HL-60 (cell line): ENCODE measurements at regions not wholly inside any gene's neighbourhood (a gene's known extent, or its start where the extent isn't known, plus 50 kb on each side); places are given as distances from the start of the nearest gene placed in this dataset.

Experiments
- DNase-seq, 2 experiments: peaks; one replicate each; pipeline ENCODE4 v3.0.0-alpha.2; 2010 to 2020; ENCODE audit warnings: low read depth in 1 of 2, low spot score in 1 of 2
- H3K27ac ChIP-seq: fragments of 250-450 bp; sonication (Bioruptor Pico); replicated peaks from 2 replicates; pipeline ENCODE4 v1.5.1; 2020; ENCODE audit warnings: mild to moderate bottlenecking, moderate library complexity
- H3K27me3 ChIP-seq: fragments of 250-450 bp; sonication (Bioruptor Pico); 2 replicates; pipeline ENCODE4 v1.5.1; 2021; ENCODE audit warnings: mild to moderate bottlenecking, moderate library complexity; ENCODE audit not compliant: insufficient read depth, poor library complexity, severe bottlenecking
- H3K4me3 ChIP-seq: replicated peaks from 2 replicates; pipeline ENCODE4 v1.5.1; 2011; ENCODE audit warnings: mild to moderate bottlenecking, control low read depth, low read length; ENCODE audit not compliant: insufficient read depth
- CTCF ChIP-seq: IDR thresholded peaks from one replicate; pipeline ENCODE4 v1.5.1; 2011; ENCODE audit warnings: low read length, control low read depth, inconsistent platforms; ENCODE audit not compliant: insufficient read depth
- GABPA ChIP-seq: IDR thresholded peaks from 2 replicates; pipeline ENCODE4 v1.6.1; 2012; ENCODE audit warnings: low read depth
- POLR2AphosphoS5 ChIP-seq: IDR thresholded peaks from 2 replicates; pipeline ENCODE4 v1.6.1; 2012; ENCODE audit warnings: low read depth
- REST ChIP-seq: IDR thresholded peaks from 2 replicates; pipeline ENCODE4 v1.6.1; 2012; ENCODE audit warnings: low read depth; ENCODE audit not compliant: insufficient replicate concordance
- SPI1 ChIP-seq: IDR thresholded peaks from 2 replicates; pipeline ENCODE4 v1.6.1; 2012; ENCODE audit warnings: low read depth, mild to moderate bottlenecking, borderline replicate concordance

GRCh38 chr14:49512571-49512970 is 73.6 kb downstream of the RPS29 start:
- no peak overlapping the region for H3K27ac ChIP-seq
- DNase-seq: no peak
- no peaks in the 10 kb centered on the region for H3K27me3 ChIP-seq
- no peak overlapping the region for H3K4me3 ChIP-seq
- no peak for TF ChIP-seq SPI1
- TF ChIP-seq POLR2AphosphoS5: no peak
- TF ChIP-seq CTCF: no peak
- no peak for TF ChIP-seq REST
- no peak for TF ChIP-seq GABPA

GRCh38 chr14:49512147-49512551 is 74.0 kb downstream of the RPS29 start:
- no peak overlapping the region for H3K27ac ChIP-seq
- DNase-seq: no peak

GRCh38 chr14:49508124-49508523 is 78.1 kb downstream of the RPS29 start:
- TF ChIP-seq POLR2AphosphoS5 (no peak), REST (no peak), SPI1 (no peak), GABPA (no peak), CTCF (no peak)
- Histone ChIP-seq H3K27me3 (no peaks in the 10 kb centered on the region), H3K4me3 (no peak overlapping the region), H3K27ac (no peak overlapping the region)
- DNase-seq: no peak

More at GRCh38 chr14:49512147-49512551, 74.0 kb downstream of the RPS29 start:
- TF ChIP-seq REST (no peak), POLR2AphosphoS5 (no peak), SPI1 (no peak), CTCF (no peak), GABPA (no peak)
- H3K27me3 ChIP-seq: no peaks in the 10 kb centered on the region
- H3K4me3 ChIP-seq: no peak overlapping the region
